Esophagus squamous epithelium (tissue), 4 donors: ENCODE measurements at regions not wholly inside any gene's neighbourhood (a gene's known extent, or its start where the extent isn't known, plus 50 kb on each side); places are given as distances from the start of the nearest gene placed in this dataset.

Experiments used
- CTCF ChIP-seq, 6 experiments: fragments of 450-650 bp in 4 of 6; fragments of 200-600 bp in 2 of 6; sonication (generic) in 2 of 6; IDR thresholded peaks; one replicate each; pipeline ENCODE4 v1.5.1; 2016 to 2019; ENCODE audit warnings: antibody characterized with exemption in 6 of 6, mild to moderate bottlenecking in 4 of 6, moderate library complexity in 4 of 6
- POLR2A ChIP-seq, 4 donors: fragments of 450-650 bp; IDR thresholded peaks; one replicate each; pipeline ENCODE4 v1.6.1; 2017; ENCODE audit warnings: antibody characterized with exemption in 4 of 4, mild to moderate bottlenecking in 4 of 4, moderate library complexity in 3 of 4

DNA sequence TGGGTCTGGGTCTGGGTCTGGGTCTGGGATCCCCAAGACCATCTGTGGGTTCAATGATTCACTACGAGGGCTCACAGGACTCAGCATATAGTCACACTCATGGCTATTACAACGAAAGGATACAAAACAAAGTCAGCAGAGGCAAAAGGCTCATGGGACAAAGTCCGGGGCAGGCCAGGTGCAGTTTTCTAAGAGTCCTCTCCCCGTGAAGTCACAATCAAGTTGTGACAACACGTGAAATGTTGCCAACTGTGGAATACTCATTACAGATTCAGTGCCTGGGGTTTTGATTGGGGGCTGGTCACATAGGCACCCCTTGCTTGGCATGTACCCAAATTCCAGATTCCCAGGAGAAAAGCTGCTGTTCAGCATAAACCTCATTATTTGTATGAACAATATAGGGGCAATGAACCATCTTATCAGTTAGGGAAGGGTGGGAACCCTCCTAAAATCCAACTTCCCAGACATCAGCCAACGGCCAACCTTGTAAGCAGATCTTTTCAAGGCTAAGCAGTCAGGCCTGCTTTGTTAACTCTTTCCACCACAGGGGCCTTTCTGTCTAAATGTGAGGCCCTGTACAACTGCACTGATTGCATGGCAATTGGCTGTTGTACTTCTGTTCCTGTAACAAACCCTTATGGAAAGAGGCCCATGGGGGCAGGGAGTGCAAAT is 58.2 kb upstream of the DIPK2B start:
- TF ChIP-seq CTCF (IDR thresholded peaks at IDR 0.05) = no peak
- TF ChIP-seq POLR2A (IDR thresholded peaks at IDR 0.05) = no peak
